WTC11 (cell line): ENCODE measurements at regions not wholly inside any gene's neighbourhood (a gene's known extent, or its start where the extent isn't known, plus 50 kb on each side); places are given as distances from the start of the nearest gene placed in this dataset.

Source experiments
- ATF3 ChIP-seq: sonication (generic); formaldehyde crosslinking; conservative IDR thresholded peaks from 2 replicates; pipeline ENCODE4 v1.8.1; 2022; ENCODE audit warnings: mild to moderate bottlenecking, missing genetic modification reagents
- CBFB ChIP-seq: sonication (generic); formaldehyde crosslinking; IDR thresholded peaks from 2 replicates; pipeline ENCODE4 v1.8.1; 2022; ENCODE audit warnings: mild to moderate bottlenecking, low read depth, missing genetic modification reagents
- CREB1 ChIP-seq: sonication (generic); formaldehyde crosslinking; IDR thresholded peaks from 2 replicates; pipeline ENCODE4 v1.8.0; 2023; ENCODE audit warnings: mild to moderate bottlenecking, missing genetic modification reagents
- CREM ChIP-seq: sonication (generic); formaldehyde crosslinking; IDR thresholded peaks from 2 replicates; pipeline ENCODE4 v1.8.1; 2022; ENCODE audit warnings: mild to moderate bottlenecking, missing genetic modification reagents, moderate library complexity
- FOXK1 ChIP-seq: sonication (generic); formaldehyde crosslinking; IDR thresholded peaks from 2 replicates; pipeline ENCODE4 v1.8.0; 2022; ENCODE audit warnings: mild to moderate bottlenecking, moderate library complexity, missing genetic modification reagents
- GRHL2 ChIP-seq: fragments of 250-450 bp; sonication (Bioruptor Pico); IDR thresholded peaks from 2 replicates; pipeline ENCODE4 v1.8.0; 2022; ENCODE audit warnings: mild to moderate bottlenecking, moderate library complexity; ENCODE audit not compliant: insufficient replicate concordance, severe bottlenecking
- JUN ChIP-seq: sonication (generic); formaldehyde crosslinking; IDR thresholded peaks from 2 replicates; pipeline ENCODE4 v1.8.0; 2023; ENCODE audit warnings: mild to moderate bottlenecking, missing genetic modification reagents
- KAT7 ChIP-seq: sonication (generic); formaldehyde crosslinking; IDR thresholded peaks from 2 replicates; pipeline ENCODE4 v1.8.1; 2023; ENCODE audit warnings: missing genetic modification reagents, mild to moderate bottlenecking, borderline replicate concordance
- NR2C2 ChIP-seq: sonication (generic); formaldehyde crosslinking; IDR thresholded peaks from 2 replicates; pipeline ENCODE4 v1.8.0; 2022; ENCODE audit warnings: mild to moderate bottlenecking, missing genetic modification reagents
- SP1 ChIP-seq: sonication (generic); formaldehyde crosslinking; conservative IDR thresholded peaks from 2 replicates; pipeline ENCODE4 v1.8.1; 2022; ENCODE audit warnings: missing genetic modification reagents
- USF1 ChIP-seq: sonication (generic); formaldehyde crosslinking; IDR thresholded peaks from 2 replicates; pipeline ENCODE4 v1.8.0; 2022; ENCODE audit warnings: mild to moderate bottlenecking, missing genetic modification reagents
- TF ChIP-seq, protein P1 (sequence below): fragments of 200-600 bp; IDR thresholded peaks from 2 replicates; pipeline ENCODE4 v1.8.0; 2022; ENCODE audit warnings: antibody characterized with exemption
- TF ChIP-seq, protein P2 (sequence below): fragments of 250-450 bp; sonication (Bioruptor Pico); IDR thresholded peaks from 2 replicates; pipeline ENCODE4 v1.9.0; 2021; ENCODE audit warnings: moderate library complexity, mild to moderate bottlenecking, inconsistent platforms, borderline replicate concordance
- TF ChIP-seq, protein P3 (sequence below): sonication (generic); formaldehyde crosslinking; IDR thresholded peaks from 2 replicates; pipeline ENCODE4 v1.8.0; 2022; ENCODE audit warnings: mild to moderate bottlenecking, missing genetic modification reagents

DNA sequence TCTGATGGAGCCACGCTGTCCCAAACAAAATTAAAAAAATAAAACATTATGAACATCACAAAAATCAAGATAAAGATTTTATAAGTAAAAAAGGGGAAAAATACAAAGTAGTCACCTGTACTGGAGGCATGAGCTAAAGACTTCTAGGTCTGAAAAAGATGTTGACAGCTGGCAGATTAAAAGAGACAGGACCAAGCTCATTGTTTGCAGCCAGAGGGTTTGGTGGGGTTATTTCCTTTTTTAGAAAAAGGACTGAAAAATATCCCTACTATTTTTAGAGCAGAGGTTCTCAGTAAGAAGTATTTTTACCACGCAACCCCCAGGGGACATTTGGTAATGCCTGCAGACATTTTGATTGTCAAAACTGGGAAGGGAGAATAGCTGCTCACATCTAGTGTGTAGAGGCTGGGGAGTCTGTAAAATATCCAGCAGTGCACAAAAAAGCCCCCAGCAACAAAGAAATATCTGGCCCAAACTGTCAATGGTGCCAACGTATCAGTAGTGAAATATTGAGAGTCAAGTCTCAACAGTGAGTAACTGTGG lies 353.4 kb downstream of the TLE1 start:
- no peak for TF ChIP-seq USF1 (CRISPR knock-in tag)
- no peak for TF ChIP-seq CREB1 (CRISPR knock-in tag)
- TF ChIP-seq, protein P1, sequence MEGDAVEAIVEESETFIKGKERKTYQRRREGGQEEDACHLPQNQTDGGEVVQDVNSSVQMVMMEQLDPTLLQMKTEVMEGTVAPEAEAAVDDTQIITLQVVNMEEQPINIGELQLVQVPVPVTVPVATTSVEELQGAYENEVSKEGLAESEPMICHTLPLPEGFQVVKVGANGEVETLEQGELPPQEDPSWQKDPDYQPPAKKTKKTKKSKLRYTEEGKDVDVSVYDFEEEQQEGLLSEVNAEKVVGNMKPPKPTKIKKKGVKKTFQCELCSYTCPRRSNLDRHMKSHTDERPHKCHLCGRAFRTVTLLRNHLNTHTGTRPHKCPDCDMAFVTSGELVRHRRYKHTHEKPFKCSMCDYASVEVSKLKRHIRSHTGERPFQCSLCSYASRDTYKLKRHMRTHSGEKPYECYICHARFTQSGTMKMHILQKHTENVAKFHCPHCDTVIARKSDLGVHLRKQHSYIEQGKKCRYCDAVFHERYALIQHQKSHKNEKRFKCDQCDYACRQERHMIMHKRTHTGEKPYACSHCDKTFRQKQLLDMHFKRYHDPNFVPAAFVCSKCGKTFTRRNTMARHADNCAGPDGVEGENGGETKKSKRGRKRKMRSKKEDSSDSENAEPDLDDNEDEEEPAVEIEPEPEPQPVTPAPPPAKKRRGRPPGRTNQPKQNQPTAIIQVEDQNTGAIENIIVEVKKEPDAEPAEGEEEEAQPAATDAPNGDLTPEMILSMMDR = no peak
- TF ChIP-seq, protein P2, sequence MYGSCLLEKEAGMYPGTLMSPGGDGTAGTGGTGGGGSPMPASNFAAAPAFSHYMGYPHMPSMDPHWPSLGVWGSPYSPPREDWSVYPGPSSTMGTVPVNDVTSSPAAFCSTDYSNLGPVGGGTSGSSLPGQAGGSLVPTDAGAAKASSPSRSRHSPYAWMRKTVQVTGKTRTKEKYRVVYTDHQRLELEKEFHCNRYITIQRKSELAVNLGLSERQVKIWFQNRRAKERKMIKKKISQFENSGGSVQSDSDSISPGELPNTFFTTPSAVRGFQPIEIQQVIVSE (CRISPR knock-in tag) = no peak
- TF ChIP-seq JUN (CRISPR knock-in tag) = no peak
- no peak for TF ChIP-seq GRHL2
- TF ChIP-seq, protein P3, sequence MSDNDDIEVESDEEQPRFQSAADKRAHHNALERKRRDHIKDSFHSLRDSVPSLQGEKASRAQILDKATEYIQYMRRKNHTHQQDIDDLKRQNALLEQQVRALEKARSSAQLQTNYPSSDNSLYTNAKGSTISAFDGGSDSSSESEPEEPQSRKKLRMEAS = no peak
- TF ChIP-seq KAT7 (CRISPR knock-in tag) = no peak
- TF ChIP-seq CREM = no peak
- TF ChIP-seq SP1 (CRISPR knock-in tag) = no peak
- no peak for TF ChIP-seq CBFB
- no peak for TF ChIP-seq ATF3
- no peak for TF ChIP-seq NR2C2 (CRISPR knock-in tag)
- no peak for TF ChIP-seq FOXK1 (CRISPR knock-in tag)
